Lung (tissue), 11 donors: ENCODE measurements at regions not wholly inside any gene's neighbourhood (a gene's known extent, or its start where the extent isn't known, plus 50 kb on each side); places are given as distances from the start of the nearest gene placed in this dataset.

ENCODE experiments used
- ATAC-seq: fragments of 200-7000 bp; cut with Tn5 transposase; one replicate; pipeline ENCODE4 v1.9.1; 2020; ENCODE audit warnings: moderate number of reproducible peaks; ENCODE audit not compliant: insufficient read depth, low FRiP score
- DNase-seq, 3 donors: peaks; one replicate each; pipeline ENCODE4 v3.0.0-alpha.2; 2013 to 2017
- H3K27ac ChIP-seq, 2 donors: one replicate each; pipeline ENCODE4 v1.5.1; 2013; ENCODE audit warnings: mild to moderate bottlenecking in 2 of 2, moderate library complexity in 2 of 2, control low read depth in 1 of 2, inconsistent platforms in 1 of 2, low read depth in 1 of 2, low read length in 1 of 2
- H3K27me3 ChIP-seq, 3 donors: one replicate each; pipeline ENCODE4 v1.5.1; 2013; ENCODE audit warnings: low read length in 2 of 3; ENCODE audit not compliant: control insufficient read depth in 3 of 3, insufficient read depth in 3 of 3
- H3K36me3 ChIP-seq, 4 donors: one replicate each; pipeline ENCODE4 v1.5.1; 2013; ENCODE audit warnings: low read length in 4 of 4, mild to moderate bottlenecking in 1 of 4, moderate library complexity in 1 of 4; ENCODE audit not compliant: control insufficient read depth in 4 of 4, insufficient read depth in 4 of 4
- H3K4me1 ChIP-seq, 5 donors: one replicate each; pipeline ENCODE4 v1.5.1; 2013; ENCODE audit warnings: low read length in 5 of 5, mild to moderate bottlenecking in 2 of 5, moderate library complexity in 1 of 5; ENCODE audit not compliant: control insufficient read depth in 5 of 5, insufficient read depth in 5 of 5
- H3K4me3 ChIP-seq: one replicate; pipeline ENCODE4 v1.5.1; 2013; ENCODE audit warnings: mild to moderate bottlenecking, control low read depth, moderate library complexity
- H3K9ac ChIP-seq, 2 donors: one replicate each; pipeline ENCODE4 v1.5.1; 2013; ENCODE audit warnings: low read length in 2 of 2, control low read depth in 1 of 2; ENCODE audit not compliant: insufficient read depth in 1 of 2
- H3K9me3 ChIP-seq, 4 donors: one replicate each; pipeline ENCODE4 v1.5.1; 2013; ENCODE audit warnings: low read length in 3 of 4, mild to moderate bottlenecking in 1 of 4, moderate library complexity in 1 of 4; ENCODE audit not compliant: control insufficient read depth in 4 of 4, insufficient read depth in 3 of 4
- CTCF ChIP-seq: IDR thresholded peaks from 2 replicates; pipeline ENCODE4 v1.5.1; 2012; ENCODE audit warnings: mild to moderate bottlenecking; ENCODE audit errors: control extremely low read depth, extremely low read depth
- WGBS, 2 donors: extraction: QIAGEN DNeasy Blood & Tissue Kit; methylation state at CpG; one replicate each; pipeline ENCODE4 v1.1.7; 2013; 5-methylcytosine and 5-hydroxymethylcytosine counted together
- donor health status: control.
- donor health status: control.
- donor health status: Bipolar disorder and iron deficiency.
- donor health status: healthy.
- donor health status: DM: yes; HTN: yes; CAD: no.

DNA sequence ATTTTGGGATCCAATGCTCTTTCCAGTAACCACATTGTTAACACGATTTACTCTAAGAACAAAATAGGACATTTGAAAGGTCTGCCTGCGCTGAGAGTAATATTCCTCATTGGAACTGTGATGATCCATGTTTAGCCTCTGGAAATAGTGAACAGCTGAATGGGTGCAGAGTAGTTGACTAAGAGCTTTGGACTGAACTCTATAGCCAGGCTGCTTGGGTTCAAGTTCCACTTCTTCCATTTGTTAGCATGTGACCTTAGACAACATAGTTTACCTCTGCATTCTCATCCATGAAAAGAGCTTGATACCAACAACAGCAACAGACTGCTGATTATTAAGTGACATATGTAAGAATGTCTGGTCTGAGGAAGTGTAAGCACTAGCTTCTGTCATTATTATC, 128.3 kb upstream of the MMADHC start:
- DNase-seq (no peak), ATAC-seq (no peak)
- Histone ChIP-seq H3K36me3 (no peaks in the 10 kb centered on the region), H3K27me3 (no peaks in the 10 kb centered on the region), H3K9ac (no peak overlapping the region), H3K9me3 (no peaks in the 10 kb centered on the region), H3K27ac (no peak overlapping the region), H3K4me3 (no peak overlapping the region), H3K4me1 (peaks cover 0 to 9% (median 0%) of the 10 kb centered on the region in 5 donors)
- whole genome bisulfite sequencing, 2 donors, result 98 to 100% methylated on average over 2 of the region's 2 CpGs
- TF ChIP-seq CTCF, result no peak

DNA sequence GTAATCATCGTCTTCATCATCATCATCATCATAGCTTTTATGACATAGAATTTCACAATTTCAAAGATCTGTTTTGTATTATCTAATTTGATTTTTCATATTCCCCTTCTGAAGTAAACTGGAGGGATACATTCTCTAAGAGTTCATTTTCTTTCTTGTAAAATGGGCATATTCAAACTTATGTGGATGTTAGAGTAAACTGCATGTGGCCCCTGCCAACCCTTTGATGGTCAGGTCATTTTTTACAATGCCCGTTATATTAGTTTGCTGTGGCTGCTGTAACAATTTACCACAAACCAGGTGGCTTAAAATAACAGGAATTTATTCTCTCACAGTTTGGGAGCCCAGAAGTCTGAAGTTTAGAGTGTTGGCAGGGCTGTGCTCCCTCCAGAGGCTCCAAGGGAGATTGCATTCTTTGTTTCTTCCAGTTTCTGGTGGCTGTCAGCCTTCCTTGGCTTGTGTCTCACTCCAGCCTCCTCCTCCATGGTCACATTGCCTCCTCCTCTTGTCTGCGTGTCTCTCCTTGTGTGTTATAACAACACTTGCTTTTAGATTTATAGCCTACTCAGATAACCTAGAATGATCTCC, 127.5 kb upstream of the MMADHC start:
- no peaks in the 10 kb centered on the region for H3K9me3 ChIP-seq
- ATAC-seq (no peak), DNase-seq (peak in 2 of 3 donors; percentile 37 to 42)
- no peak for TF ChIP-seq CTCF
- no peak overlapping the region for H3K4me3 ChIP-seq
- WGBS, 2 donors, result 69 to 74% methylated on average over 3 of the region's 3 CpGs
- no peak overlapping the region for H3K9ac ChIP-seq
- no peaks in the 10 kb centered on the region for H3K36me3 ChIP-seq
- H3K4me1 ChIP-seq, result peaks cover 0 to 5% (median 0%) of the 10 kb centered on the region in 5 donors
- H3K27ac ChIP-seq, result no peak overlapping the region
- no peaks in the 10 kb centered on the region for H3K27me3 ChIP-seq

DNA sequence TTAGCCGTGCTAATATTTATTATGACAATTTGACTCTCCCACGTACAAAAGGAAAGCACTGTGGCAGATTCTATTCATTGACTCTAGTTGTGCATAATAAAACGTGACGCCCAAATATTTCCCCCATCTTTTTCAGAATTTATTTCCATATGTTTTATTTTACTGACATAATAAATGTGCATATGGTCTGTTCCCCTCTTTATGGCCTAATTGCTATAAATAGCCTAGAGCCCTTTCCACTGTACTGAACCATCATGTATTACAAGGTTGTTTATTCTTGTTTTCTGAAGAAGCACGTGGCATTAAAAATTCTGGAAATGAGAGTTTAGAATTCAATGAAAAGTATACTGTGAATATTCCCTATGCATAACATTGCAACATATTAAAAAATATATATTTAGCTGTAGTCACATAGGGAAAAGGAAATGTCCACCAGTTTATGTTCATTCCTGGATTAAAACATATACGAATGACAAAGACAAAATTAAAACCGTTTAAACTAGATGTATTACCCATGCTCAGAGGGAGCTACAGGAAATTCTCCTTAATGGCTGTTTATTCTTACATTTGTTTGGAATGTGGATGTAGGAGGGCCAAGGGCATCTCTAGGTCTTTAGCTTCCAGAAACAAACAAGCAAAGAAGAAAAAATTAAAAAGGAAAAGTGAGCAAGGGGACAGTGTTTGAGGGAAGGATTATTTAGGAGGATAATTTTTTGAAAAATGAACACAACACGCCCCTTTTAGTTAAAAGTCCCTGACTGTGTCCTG, 122.1 kb upstream of the MMADHC start:
- 70% methylated on average over 8 of the region's 8 CpGs for WGBS, 2 donors
- TF ChIP-seq CTCF, result no peak
- no peak for ATAC-seq

More for the DNA sequence above, 122.1 kb upstream of the MMADHC start:
- Histone ChIP-seq H3K9me3 (peaks cover 0 to 4% (median 0%) of the 10 kb centered on the region in 4 donors), H3K9ac (no peak overlapping the region), H3K27me3 (no peaks in the 10 kb centered on the region), H3K4me3 (no peak overlapping the region), H3K27ac (no peak overlapping the region), H3K36me3 (no peaks in the 10 kb centered on the region), H3K4me1 (peaks cover 0 to 13% (median 0%) of the 10 kb centered on the region in 5 donors)
- DNase-seq, result no peak
